Pancreas (tissue), 10 donors: ENCODE measurements at regions not wholly inside any gene's neighbourhood (a gene's known extent, or its start where the extent isn't known, plus 50 kb on each side); places are given as distances from the start of the nearest gene placed in this dataset.

Experiments used
- ATAC-seq, 4 donors: fragments of 200-7000 bp; cut with Tn5 transposase; one replicate each; pipeline versions ENCODE4 v1.8.0 to v1.9.1; 2020; ENCODE audit warnings: mild to moderate bottlenecking in 4 of 4, moderate library complexity in 4 of 4
- DNase-seq, 6 donors: peaks; one replicate each; pipeline ENCODE4 v3.0.0-alpha.2; 2020
- FAIRE-seq: peaks from 2 replicates; lab custom pipeline; 2012; peaks lifted over from hg19 to GRCh38; lab: Jason Lieb, UNC
- H3K27ac ChIP-seq, 4 donors: fragments of 200-600 bp; sonication (generic); 1 replicate in 3 of 4; 2 replicates in 1 of 4; pipeline versions ENCODE4 v1.5.0 to v1.8.0; 2020
- H3K27me3 ChIP-seq, 4 donors: fragments of 200-600 bp; one replicate each; pipeline ENCODE4 v1.8.0; 2021
- H3K36me3 ChIP-seq, 3 donors: fragments of 200-600 bp; sonication (generic) in 1 of 3; one replicate each; pipeline versions ENCODE4 v1.5.0 to v1.8.0; 2020 to 2021
- H3K4me1 ChIP-seq, 3 donors: fragments of 200-600 bp; one replicate each; pipeline ENCODE4 v1.8.0; 2021
- H3K4me3 ChIP-seq, 4 donors: fragments of 200-600 bp; sonication (generic) in 2 of 4; one replicate each; pipeline versions ENCODE4 v1.5.0 to v1.8.0; 2020 to 2021
- H3K9me3 ChIP-seq, 4 donors: fragments of 200-600 bp; one replicate each; pipeline ENCODE4 v1.8.0; 2021
- CTCF ChIP-seq, 4 donors: fragments of 200-600 bp; sonication (generic) in 3 of 4; IDR thresholded peaks; one replicate each; pipeline versions ENCODE4 v1.5.0 to v1.8.0; 2021; ENCODE audit warnings: antibody characterized with exemption in 4 of 4
- WGBS, 2 donors: extraction: QIAGEN DNeasy Blood & Tissue Kit; methylation state at CpG; one replicate each; pipeline ENCODE4 v1.1.7; 2013; 5-methylcytosine and 5-hydroxymethylcytosine counted together
- intact Hi-C, 3 donors: fragments of 100-400 bp; cut with DNase I; formaldehyde crosslinking; loops; one replicate each; pipeline versions ENCODE4 v1.11.1 to v1.14.2; 2022
- donor health status: healthy with polysubstance abuse.
- donor health status: DM: no; HTN: no; CAD: no; lungs with moderate emphysema.
- donor health status: DM: no; HTN: no; CAD: no.
- donor health status: control.
- donor health status: control.
- donor health status: Bipolar disorder and iron deficiency.
- donor health status: DM: yes; HTN: yes; CAD: no.
- donor health status: DM: no; HTN: no; CAD: no.
- donor health status: DM: no; HTN: no; CAD: no.
- donor health status: DM: yes; HTN: yes; CAD: no.

GRCh38 chr3:29080967-29081366 lies 199.9 kb upstream of the RBMS3 start:
- intact Hi-C loops, result no loop called here
- Histone ChIP-seq H3K9me3 (no peaks in the 10 kb centered on the region), H3K27me3 (no peaks in the 10 kb centered on the region), H3K4me3 (no peak overlapping the region), H3K36me3 (no peaks in the 10 kb centered on the region), H3K27ac (no peak overlapping the region), H3K4me1 (no peaks in the 10 kb centered on the region)
- DNase-seq (no peak), FAIRE-seq (no peak), ATAC-seq (no peak)
- TF ChIP-seq CTCF (IDR thresholded peaks at IDR 0.05), result no peak

DNA sequence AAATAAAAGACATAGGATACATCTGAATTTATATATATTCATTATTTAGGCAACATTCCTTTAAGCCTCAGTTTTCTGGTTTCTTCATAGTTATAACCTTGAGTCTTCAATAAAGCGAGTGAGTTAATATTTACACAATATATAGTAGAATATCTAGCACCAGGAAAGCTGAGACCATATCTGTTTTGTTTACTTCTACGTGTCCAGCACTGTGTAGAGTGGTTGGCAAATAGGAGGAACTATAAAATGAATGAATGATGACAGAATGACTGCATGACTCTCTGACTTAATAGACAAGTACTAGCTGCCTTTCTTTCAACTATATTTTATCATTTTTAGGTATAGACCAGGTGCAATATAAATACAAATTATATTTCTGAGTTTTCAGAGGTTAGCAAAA lies 197.8 kb upstream of the RBMS3 start:
- no peaks in the 10 kb centered on the region for H3K36me3 ChIP-seq
- 40 to 46% methylated on average over 2 of the region's 2 CpGs for WGBS, 2 donors
- no peaks in the 10 kb centered on the region for H3K9me3 ChIP-seq
- FAIRE-seq (no peak), DNase-seq (no peak), ATAC-seq (no peak)
- no peak overlapping the region for H3K4me3 ChIP-seq
- H3K27me3 ChIP-seq, result no peaks in the 10 kb centered on the region
- intact Hi-C loops, result no loop called here
- H3K4me1 ChIP-seq, result no peaks in the 10 kb centered on the region
- TF ChIP-seq CTCF (IDR thresholded peaks at IDR 0.05), result no peak
- H3K27ac ChIP-seq, result no peak overlapping the region

GRCh38 chr3:29083676-29084075 lies 197.2 kb upstream of the RBMS3 start:
- WGBS, 2 donors, result 29 to 37% methylated on average over 1 of the region's 1 CpG
- no peak for DNase-seq
- TF ChIP-seq CTCF (IDR thresholded peaks at IDR 0.05), result no peak

DNA sequence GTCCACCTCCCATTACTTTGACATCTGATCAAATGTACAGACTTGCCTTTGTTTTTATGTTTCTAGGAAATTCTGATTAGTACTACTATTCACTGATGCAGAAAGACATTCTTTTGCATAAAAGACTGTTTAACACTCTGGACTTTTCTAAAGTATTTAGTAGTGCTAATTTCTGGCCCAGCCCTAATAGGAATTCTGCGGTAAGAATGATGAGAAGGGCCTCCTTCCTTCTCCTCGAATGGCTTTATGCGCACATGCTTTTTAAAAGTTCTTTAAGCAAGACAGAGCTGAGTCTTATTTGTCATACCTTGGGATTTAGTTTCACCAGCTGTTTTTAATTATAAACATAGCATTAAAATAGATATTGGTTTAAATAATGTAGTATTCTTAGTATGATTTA lies 192.3 kb upstream of the RBMS3 start:
- no peak for TF ChIP-seq CTCF (IDR thresholded peaks at IDR 0.05)
- no peak for DNase-seq
- Histone ChIP-seq H3K4me1 (no peaks in the 10 kb centered on the region), H3K9me3 (no peaks in the 10 kb centered on the region), H3K4me3 (no peak overlapping the region), H3K36me3 (no peaks in the 10 kb centered on the region), H3K27ac (no peak overlapping the region), H3K27me3 (no peaks in the 10 kb centered on the region)
- no peak for FAIRE-seq
- intact Hi-C loops, result no loop called here
- whole genome bisulfite sequencing, 2 donors, result 85 to 91% methylated on average over 3 of the region's 3 CpGs
- no peak for ATAC-seq

More at GRCh38 chr3:29083676-29084075, 197.2 kb upstream of the RBMS3 start:
- no peak for ATAC-seq
- Histone ChIP-seq H3K9me3 (no peaks in the 10 kb centered on the region), H3K4me1 (no peaks in the 10 kb centered on the region), H3K4me3 (no peak overlapping the region), H3K27me3 (no peaks in the 10 kb centered on the region), H3K36me3 (no peaks in the 10 kb centered on the region), H3K27ac (no peak overlapping the region)
- FAIRE-seq, result no peak
- intact Hi-C loops, result no loop called here

DNA sequence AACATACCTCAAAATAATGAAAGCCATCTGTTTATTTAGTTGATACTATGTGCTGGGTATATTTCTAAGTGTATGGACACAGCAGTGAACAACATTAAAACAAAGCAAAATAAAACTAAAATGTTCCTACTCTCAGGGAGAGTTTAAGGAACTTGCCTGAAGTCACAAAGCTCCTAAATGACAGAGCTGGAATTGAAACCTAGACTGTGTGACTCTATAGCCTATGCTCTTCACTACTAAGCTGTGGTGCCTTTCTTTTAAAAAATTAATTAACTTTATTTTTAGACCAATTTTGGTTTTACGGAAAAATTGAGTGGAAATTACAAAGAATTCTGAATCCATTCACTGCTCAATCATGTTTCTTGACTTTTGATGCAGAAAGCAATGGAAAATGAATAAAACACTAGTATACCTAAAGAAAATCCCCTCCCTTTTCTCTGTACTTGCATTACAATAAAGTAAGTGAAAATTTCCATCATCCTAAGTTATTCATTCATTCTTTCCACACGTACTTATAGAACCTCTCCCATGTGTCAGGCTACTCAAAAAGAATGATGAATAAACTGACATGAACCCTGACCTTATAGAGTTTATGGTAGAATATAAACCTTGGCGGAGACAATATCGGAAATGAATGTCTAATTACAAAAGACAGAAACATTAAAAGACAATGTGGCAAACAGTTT lies 189.8 kb upstream of the RBMS3 start:
- H3K4me1 ChIP-seq, result no peaks in the 10 kb centered on the region
- no peak for TF ChIP-seq CTCF (IDR thresholded peaks at IDR 0.05)
- WGBS, 2 donors, result 62 to 76% methylated on average over 4 of the region's 4 CpGs
- FAIRE-seq, result no peak
- H3K4me3 ChIP-seq, result no peak overlapping the region
- no peak overlapping the region for H3K27ac ChIP-seq
- no peaks in the 10 kb centered on the region for H3K9me3 ChIP-seq
- no peaks in the 10 kb centered on the region for H3K27me3 ChIP-seq
- no peak for DNase-seq
- intact Hi-C loops, result no loop called here
- no peaks in the 10 kb centered on the region for H3K36me3 ChIP-seq
- ATAC-seq, result no peak
